B cell (primary cell): ENCODE measurements at regions not wholly inside any gene's neighbourhood (a gene's known extent, or its start where the extent isn't known, plus 50 kb on each side); places are given as distances from the start of the nearest gene placed in this dataset.

Source experiments
- ATAC-seq: fragments of 200-7000 bp; cut with Tn5 transposase; one replicate; pipeline ENCODE4 v1.10.0; 2021; ENCODE audit warnings: low read depth, mild to moderate bottlenecking, moderate number of reproducible peaks, moderate library complexity
- CTCF ChIA-PET: fragments of 350-600 bp; sonication (Branson Sonifier 250); formaldehyde crosslinking; loops from one replicate; lab custom pipeline; 2021; ENCODE audit warnings: antibody characterized with exemption, inconsistent platforms; lab: Charles Lee
- POLR2A ChIA-PET: fragments of 350-600 bp; sonication (Branson Sonifier 250); formaldehyde crosslinking; loops from one replicate; lab custom pipeline; 2021; ENCODE audit warnings: antibody characterized with exemption; lab: Charles Lee
- DNase-seq: peaks from one replicate; pipeline ENCODE4 v3.0.0; 2013
- H2AFZ ChIP-seq: 2 replicates; pipeline ENCODE4 v1.6.1; 2012; ENCODE audit warnings: mild to moderate bottlenecking, low read depth, low read length; ENCODE audit not compliant: insufficient read depth, poor library complexity, severe bottlenecking
- H3K27ac ChIP-seq, 2 donors: 1 replicate in 1 of 2; 2 replicates in 1 of 2; pipeline ENCODE4 v1.5.1; 2012 to 2013; ENCODE audit warnings: low read length in 2 of 2, mild to moderate bottlenecking in 2 of 2, moderate library complexity in 1 of 2
- H3K27me3 ChIP-seq, 4 experiments: fragments of 200-600 bp in 1 of 4; sonication (generic) in 1 of 4; replicated peaks in 1 of 4; 1 replicate in 2 of 4; 2 replicates in 2 of 4; pipeline versions ENCODE4 v1.6.1 to v1.7.0; 2013 to 2016; ENCODE audit warnings: low read length in 3 of 4, mild to moderate bottlenecking in 2 of 4, mixed read lengths in 1 of 4, moderate library complexity in 1 of 4; ENCODE audit not compliant: insufficient read depth in 4 of 4, control insufficient read depth in 3 of 4; ENCODE audit errors: control extremely low read depth in 1 of 4
- H3K36me3 ChIP-seq, 2 experiments: replicated peaks in 1 of 2; 1 replicate in 1 of 2; 2 replicates in 1 of 2; pipeline versions ENCODE4 v1.6.1 to v1.7.1; 2013; ENCODE audit warnings: low read length in 1 of 2; ENCODE audit not compliant: insufficient read depth in 2 of 2, control insufficient read depth in 1 of 2; ENCODE audit errors: control extremely low read depth in 1 of 2, extremely low read depth in 1 of 2
- H3K4me1 ChIP-seq, 2 donors: fragments of 200-600 bp in 1 of 2; sonication (generic) in 1 of 2; 1 replicate in 1 of 2; 2 replicates in 1 of 2; pipeline versions ENCODE4 v1.5.1 to v1.6.1; 2013 to 2017; ENCODE audit warnings: low read length in 2 of 2; ENCODE audit not compliant: control insufficient read depth in 2 of 2, insufficient read depth in 2 of 2
- H3K4me2 ChIP-seq: replicated peaks from 2 replicates; pipeline ENCODE3; 2012; ENCODE audit warnings: mild to moderate bottlenecking, low read depth, low read length; ENCODE audit not compliant: poor library complexity, severe bottlenecking
- H3K4me3 ChIP-seq, 5 experiments: fragments of 200-600 bp in 1 of 5; sonication (generic) in 1 of 5; 1 replicate in 3 of 5; 2 replicates in 2 of 5; pipeline versions ENCODE4 v1.5.1 to v1.7.0; 2011 to 2016; ENCODE audit warnings: low read length in 4 of 5, mild to moderate bottlenecking in 4 of 5, low read depth in 2 of 5, control low read depth in 1 of 5, moderate library complexity in 1 of 5; ENCODE audit not compliant: insufficient read depth in 1 of 5; ENCODE audit errors: control extremely low read depth in 1 of 5, extremely low read depth in 1 of 5
- H3K79me2 ChIP-seq: fragments of 200-600 bp; sonication (generic); one replicate; pipeline ENCODE4 v1.6.0; 2016; ENCODE audit warnings: low read length; ENCODE audit not compliant: control insufficient read depth, insufficient read depth
- H3K9ac ChIP-seq: fragments of 200-600 bp; sonication (generic); 2 replicates; pipeline ENCODE4 v1.6.1; 2017; ENCODE audit warnings: mild to moderate bottlenecking, low read length, moderate library complexity
- H3K9me3 ChIP-seq, 3 donors: one replicate each; pipeline versions ENCODE4 v1.6.1 to v1.7.1; 2013; ENCODE audit warnings: low read length in 2 of 3; ENCODE audit not compliant: control insufficient read depth in 2 of 3, insufficient read depth in 1 of 3; ENCODE audit errors: control extremely low read depth in 1 of 3
- H4K20me1 ChIP-seq: 2 replicates; pipeline ENCODE4 v1.6.0; 2012; ENCODE audit warnings: mild to moderate bottlenecking, low read length; ENCODE audit not compliant: insufficient read depth, control insufficient read depth, poor library complexity, severe bottlenecking
- H3K27ac Mint-ChIP-seq: one replicate; pipeline ENCODE4 v1.8.0; 2021; ENCODE audit warnings: mixed read lengths
- H3K27me3 Mint-ChIP-seq: one replicate; pipeline ENCODE4 v1.8.0; 2021; ENCODE audit warnings: mixed read lengths
- H3K4me1 Mint-ChIP-seq: one replicate; pipeline ENCODE4 v1.8.0; 2021; ENCODE audit warnings: mixed read lengths
- H3K4me3 Mint-ChIP-seq: one replicate; pipeline ENCODE4 v1.8.0; 2021; ENCODE audit warnings: mixed read lengths
- H3K9me3 Mint-ChIP-seq: one replicate; pipeline ENCODE4 v1.8.0; 2022; ENCODE audit warnings: mixed read lengths; ENCODE audit not compliant: insufficient read depth
- CTCF ChIP-seq: fragments of 200-600 bp; IDR thresholded peaks from one replicate; pipeline ENCODE4 v1.8.0; 2022; ENCODE audit warnings: antibody characterized with exemption, mild to moderate bottlenecking
- EZH2 ChIP-seq: IDR thresholded peaks from 2 replicates; pipeline ENCODE4 v1.6.1; 2012; ENCODE audit warnings: borderline replicate concordance, low read depth, mild to moderate bottlenecking, moderate library complexity, low read length; ENCODE audit not compliant: insufficient read depth, poor library complexity, severe bottlenecking
- WGBS: methylation state at CpG from one replicate; pipeline ENCODE4 v1.1.5; 2013; ENCODE audit warnings: missing lambda C conversion rate; ENCODE audit not compliant: insufficient coverage; 5-methylcytosine and 5-hydroxymethylcytosine counted together
- intact Hi-C: fragments of 100-400 bp; cut with micrococcal nuclease; formaldehyde crosslinking; loops from one replicate; pipeline ENCODE4 v1.10.0; 2022

- H3K4me2 ChIP-seq = no peak overlapping the region
- intact Hi-C loops = no loop called here
- no peak overlapping the region for H2AFZ ChIP-seq
- H3K9me3 ChIP-seq = no peaks in the 10 kb centered on the region
- Mint-ChIP-seq H3K27ac (no peak overlapping the region), H3K27me3 (no peaks in the 10 kb centered on the region), H3K9me3 (no peaks in the 10 kb centered on the region), H3K4me3 (no peak overlapping the region), H3K4me1 (no peaks in the 10 kb centered on the region)
- H4K20me1 ChIP-seq = no peaks in the 10 kb centered on the region
- no peak for ATAC-seq
- ChIA-PET CTCF (no interaction called here), POLR2A (no interaction called here)
- TF ChIP-seq CTCF (no peak), EZH2 (no peak)
- no peak for DNase-seq
- H3K36me3 ChIP-seq = no peaks in the 10 kb centered on the region
- H3K27ac ChIP-seq = no peak overlapping the region
- H3K27me3 ChIP-seq = no peaks in the 10 kb centered on the region
- H3K79me2 ChIP-seq = no peaks in the 10 kb centered on the region
- H3K9ac ChIP-seq = no peak overlapping the region
- H3K4me1 ChIP-seq = no peaks in the 10 kb centered on the region
- no peak overlapping the region for H3K4me3 ChIP-seq
Measured at GRCh38 chr6:66854014-66854413, 1147.0 kb upstream of the EYS start.

GRCh38 chr6:66851930-66852329, 1144.9 kb upstream of the EYS start:
- no peak overlapping the region for H3K4me3 Mint-ChIP-seq

More at GRCh38 chr6:66851930-66852329, 1144.9 kb upstream of the EYS start:
- intact Hi-C loops = no loop called here
- Mint-ChIP-seq H3K27me3 (no peaks in the 10 kb centered on the region), H3K27ac (no peak overlapping the region), H3K9me3 (no peaks in the 10 kb centered on the region), H3K4me1 (no peaks in the 10 kb centered on the region)
- H2AFZ ChIP-seq = no peak overlapping the region
- ChIA-PET CTCF (no interaction called here), POLR2A (no interaction called here)
- TF ChIP-seq CTCF = no peak
- TF ChIP-seq EZH2 = no peak
- H3K9ac ChIP-seq = no peak overlapping the region
- no peaks in the 10 kb centered on the region for H3K36me3 ChIP-seq
- WGBS = 80% methylated on average over 1 of the region's 3 CpGs
- no peaks in the 10 kb centered on the region for H3K79me2 ChIP-seq
- H3K4me3 ChIP-seq = no peak overlapping the region
- DNase-seq = no peak
- ATAC-seq = no peak
- no peaks in the 10 kb centered on the region for H3K9me3 ChIP-seq
- no peak overlapping the region for H3K4me2 ChIP-seq
- no peaks in the 10 kb centered on the region for H3K4me1 ChIP-seq
- H4K20me1 ChIP-seq = no peaks in the 10 kb centered on the region
- H3K27ac ChIP-seq = no peak overlapping the region
- H3K27me3 ChIP-seq = no peaks in the 10 kb centered on the region
